HPDE6-E6E7 (cell line): ENCODE measurements at regions not wholly inside any gene's neighbourhood (a gene's known extent, or its start where the extent isn't known, plus 50 kb on each side); places are given as distances from the start of the nearest gene placed in this dataset.

Experiments
- DNase-seq: peaks from one replicate; pipeline ENCODE4 v3.0.0; 2011; ENCODE audit warnings: missing footprints; ENCODE audit errors: extremely low spot score

GRCh38 chr10:128894641-128895040 is 572.4 kb upstream of the MGMT start:
- DNase-seq, result no peak

- no peak for DNase-seq
These were observed 571.6 kb upstream of the MGMT start for GRCh38 chr10:128895473-128895872.

DNA sequence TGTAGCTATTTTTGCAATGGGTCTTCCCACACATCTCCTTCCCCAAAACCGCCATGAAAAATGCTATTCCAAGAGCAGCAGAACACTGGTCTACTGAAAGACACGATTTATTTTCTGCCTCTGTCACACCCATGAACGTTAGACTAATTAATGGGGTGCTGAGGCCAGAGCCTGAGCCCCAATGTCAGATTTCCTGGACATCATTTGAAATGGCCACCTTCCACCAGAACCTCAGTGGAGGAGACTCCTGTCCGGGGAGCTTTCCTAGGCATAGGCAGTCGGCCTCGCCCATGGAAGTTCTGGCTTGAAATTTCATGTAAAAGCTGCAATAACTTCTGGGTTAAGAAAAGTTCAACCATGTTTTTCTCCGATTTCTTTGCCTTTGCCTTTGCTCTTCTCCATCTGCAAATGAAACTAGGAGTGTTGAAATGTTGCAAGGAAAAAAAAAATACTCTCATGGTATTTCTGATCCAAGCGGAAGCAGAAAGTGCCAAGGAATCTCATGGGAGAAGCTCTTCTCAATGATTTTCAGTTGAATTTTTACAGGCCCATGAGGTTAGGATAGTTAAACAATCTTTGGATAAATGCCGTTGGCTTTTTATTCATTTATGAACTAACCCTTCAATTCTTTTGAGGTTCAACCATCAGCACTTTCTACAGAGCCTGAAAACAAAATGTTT is 570.8 kb upstream of the MGMT start:
- no peak for DNase-seq

DNA sequence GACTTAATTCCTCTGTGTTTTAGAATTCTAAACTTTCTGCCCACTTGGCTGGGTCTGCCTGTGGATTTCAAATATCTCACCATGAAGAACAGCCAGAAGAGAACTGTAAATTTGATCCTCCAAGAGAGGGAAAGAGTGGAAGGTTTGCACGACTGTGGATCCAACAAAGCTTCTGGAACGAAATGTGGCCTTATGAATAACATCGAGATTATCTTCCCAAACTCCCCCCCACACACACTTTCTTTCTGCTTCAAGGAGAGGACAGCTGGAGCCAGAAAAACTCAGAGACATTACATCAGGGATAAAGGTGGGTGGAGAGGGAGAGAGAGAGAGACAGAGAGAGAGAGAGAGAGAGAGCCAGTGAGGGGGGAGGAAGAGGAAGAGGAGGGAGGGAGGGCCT is 570.1 kb upstream of the MGMT start:
- no peak for DNase-seq

DNA sequence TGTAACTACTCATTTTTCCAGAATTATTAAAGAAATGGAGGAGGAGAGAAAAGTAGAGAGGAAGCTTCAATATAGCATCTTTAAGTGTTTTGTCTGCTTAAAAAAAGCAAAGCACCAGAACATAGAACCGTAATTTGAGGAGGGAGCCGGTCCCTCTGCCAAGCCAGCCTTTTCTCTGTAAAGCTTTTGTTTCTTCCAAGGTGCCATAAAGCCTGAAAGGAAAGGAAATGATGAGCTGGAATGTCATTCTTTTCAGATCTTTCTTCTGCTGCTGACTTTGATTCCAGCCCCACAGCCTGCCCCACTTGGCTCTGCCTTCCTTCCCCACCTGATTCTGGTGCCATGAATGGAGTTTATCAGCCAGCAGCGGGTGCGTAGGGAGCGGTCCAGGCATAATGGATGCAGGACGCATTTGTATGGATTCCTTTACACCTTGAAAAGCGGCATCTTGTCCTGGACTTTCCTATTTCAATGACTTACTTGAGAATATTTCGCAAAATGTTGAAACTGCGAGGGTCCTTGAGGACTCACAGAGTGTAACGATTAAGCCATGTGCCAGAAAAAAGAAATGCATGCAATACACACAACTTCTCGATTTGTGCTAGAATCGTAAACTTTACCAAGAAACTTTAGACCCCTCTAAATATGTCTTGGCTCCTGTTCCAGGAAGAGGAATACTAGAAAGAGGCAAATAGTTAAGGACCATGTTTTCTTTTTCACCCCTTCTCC is 569.5 kb upstream of the MGMT start:
- DNase-seq, result no peak

DNA sequence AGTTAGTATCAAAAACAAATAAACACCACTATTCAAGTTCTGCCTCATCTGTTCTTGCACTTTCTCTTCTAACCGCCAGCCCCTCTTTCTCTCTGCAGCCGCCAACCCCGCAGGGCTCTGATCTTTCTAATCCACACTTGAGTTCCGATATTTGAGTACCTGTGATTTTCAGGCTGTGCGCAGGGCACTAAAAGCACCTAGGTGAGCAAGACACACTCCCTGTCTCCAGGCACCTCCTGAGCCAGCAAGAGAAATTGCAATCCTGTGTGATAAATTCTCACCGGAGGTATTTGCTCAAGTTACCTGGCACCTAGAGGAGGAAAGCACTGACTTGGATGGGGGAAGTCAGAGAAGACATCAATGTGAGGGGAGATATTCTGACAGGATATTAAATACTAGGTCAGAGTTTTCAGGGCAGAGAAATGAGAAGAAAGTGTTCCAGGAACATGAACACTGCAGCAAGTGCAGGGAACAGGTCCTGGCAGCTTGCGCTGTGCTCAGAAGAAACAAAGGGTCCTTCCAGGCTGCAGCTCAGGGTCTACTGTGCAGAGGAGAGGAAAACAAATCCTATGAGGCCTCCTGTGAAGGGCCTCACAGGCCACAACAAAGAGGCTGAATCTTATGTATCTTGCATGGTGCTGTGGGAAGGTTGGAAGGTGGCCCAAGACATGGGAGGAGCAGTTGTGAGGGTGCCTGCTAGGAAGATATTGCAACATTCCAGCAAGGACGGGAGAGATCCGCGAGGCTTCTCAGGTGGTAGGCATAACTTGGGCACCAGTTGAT is 568.7 kb upstream of the MGMT start:
- DNase-seq, result no peak

- no peak for DNase-seq
These were observed 568.2 kb upstream of the MGMT start for GRCh38 chr10:128898916-128899195.

GRCh38 chr10:128900456-128900855 is 566.6 kb upstream of the MGMT start:
- no peak for DNase-seq

DNA sequence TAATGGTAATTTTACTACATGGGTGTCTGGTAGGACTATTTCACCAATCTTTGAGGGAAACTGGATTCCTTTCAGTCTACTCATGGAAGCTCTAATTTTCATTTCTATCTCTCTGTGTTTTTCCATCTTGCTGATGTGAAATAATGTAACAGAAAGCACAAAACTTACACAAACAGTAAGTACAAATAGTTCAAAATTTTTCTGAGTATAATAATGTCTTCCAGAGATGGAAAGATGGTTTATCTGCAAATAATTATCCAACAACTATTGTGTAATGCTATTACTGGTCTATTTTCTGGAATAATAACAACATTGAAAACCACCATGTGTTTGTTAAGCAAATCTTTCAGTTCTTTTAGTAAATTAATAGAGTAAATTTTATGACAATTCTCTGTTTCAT is 565.8 kb upstream of the MGMT start:
- no peak for DNase-seq

DNA sequence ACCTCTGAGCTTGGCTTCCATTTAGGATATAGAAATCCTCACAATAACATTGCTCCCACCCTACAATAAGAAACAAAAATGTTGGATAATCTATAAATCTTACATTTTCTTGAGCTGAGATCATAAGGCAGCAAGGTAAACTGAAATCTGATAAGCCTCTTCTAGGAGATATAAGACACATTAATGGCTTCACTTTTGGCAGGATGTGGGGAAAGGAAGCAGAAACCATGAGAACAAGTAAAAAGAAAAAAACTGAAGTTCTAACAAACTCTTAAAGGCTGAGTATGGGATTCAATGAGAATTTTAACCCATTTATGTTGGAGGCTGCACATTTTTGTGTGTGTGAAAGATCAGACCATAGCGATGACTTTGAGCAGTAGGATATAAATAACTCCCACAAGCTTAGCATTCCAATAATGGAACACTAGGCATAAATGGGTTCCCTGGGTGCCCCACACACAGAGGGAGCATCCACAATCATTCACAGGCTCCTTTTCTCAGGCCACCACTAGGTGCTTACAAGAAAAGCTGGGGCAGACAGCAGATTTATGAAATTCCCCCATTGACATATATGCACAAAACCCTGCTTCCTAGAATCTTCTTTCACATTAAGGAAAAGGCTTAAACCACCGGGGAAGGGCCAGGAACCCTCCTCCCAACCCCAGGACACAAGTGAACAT is 564.9 kb upstream of the MGMT start:
- DNase-seq, result no peak

GRCh38 chr10:128907155-128907941 is 559.7 kb upstream of the MGMT start:
- no peak for DNase-seq

DNA sequence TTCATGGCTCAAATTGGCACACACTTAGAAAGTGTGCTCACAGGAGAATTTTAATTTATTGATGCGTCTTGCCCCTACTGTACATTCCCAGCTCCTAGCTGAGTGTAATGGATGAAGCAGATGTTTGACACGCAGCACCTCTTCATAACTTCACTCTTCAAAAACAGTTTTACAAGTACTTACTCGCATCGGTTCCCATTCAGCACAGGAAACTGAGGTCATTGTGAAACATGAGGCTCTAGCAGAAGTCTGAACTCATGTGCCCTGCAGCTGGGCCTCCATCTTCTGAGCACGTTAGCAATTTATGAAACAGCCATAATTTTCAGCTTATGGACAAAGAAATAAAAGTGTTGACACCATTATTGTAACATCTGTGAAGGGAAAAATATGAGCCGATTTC is 558.9 kb upstream of the MGMT start:
- no peak for DNase-seq

DNA sequence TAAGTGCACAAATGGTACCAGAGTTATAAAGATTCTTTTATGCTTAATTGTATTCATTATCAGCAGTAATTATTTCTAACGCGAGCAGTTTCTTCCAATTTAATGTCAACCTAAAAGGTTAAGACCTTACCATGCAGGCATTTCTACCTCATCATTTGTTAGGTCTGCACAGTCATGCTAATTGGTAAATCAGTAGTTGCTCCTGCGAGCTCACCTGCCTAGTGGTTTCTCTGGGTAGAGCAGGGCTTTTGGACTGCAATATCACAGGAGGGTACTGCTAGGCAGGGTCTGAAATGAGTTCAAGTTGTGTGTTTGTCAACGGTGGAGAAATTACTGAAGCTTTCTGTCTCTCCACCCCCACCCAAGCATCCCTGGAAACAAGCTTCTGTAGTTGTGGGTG is 558.5 kb upstream of the MGMT start:
- no peak for DNase-seq

GRCh38 chr10:128912568-128913311 is 554.3 kb upstream of the MGMT start:
- DNase-seq, result no peak

DNA sequence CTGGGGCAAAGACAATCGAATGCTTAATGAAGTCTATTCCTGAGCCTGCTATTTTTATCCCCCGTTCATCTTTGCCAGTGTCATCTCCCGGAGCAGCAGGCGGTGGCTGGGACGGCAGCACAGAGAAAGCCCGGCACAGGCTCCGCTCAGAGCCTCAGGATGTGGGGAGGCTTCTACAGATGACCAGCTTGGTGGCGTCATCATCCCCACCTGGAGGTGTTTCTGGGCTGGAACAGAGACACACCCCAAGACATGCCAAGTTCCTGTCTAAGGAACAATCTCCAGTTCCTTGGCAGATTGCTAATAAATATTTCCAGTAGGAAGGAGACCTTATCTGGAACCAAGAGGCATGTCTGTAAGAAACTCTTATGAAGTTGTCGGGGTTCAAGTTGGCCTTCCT is 552.4 kb upstream of the MGMT start:
- no peak for DNase-seq

GRCh38 chr10:128915630-128916029 is 551.4 kb upstream of the MGMT start:
- DNase-seq, result no peak

GRCh38 chr10:128916383-128916782 is 550.7 kb upstream of the MGMT start:
- DNase-seq, result no peak

DNA sequence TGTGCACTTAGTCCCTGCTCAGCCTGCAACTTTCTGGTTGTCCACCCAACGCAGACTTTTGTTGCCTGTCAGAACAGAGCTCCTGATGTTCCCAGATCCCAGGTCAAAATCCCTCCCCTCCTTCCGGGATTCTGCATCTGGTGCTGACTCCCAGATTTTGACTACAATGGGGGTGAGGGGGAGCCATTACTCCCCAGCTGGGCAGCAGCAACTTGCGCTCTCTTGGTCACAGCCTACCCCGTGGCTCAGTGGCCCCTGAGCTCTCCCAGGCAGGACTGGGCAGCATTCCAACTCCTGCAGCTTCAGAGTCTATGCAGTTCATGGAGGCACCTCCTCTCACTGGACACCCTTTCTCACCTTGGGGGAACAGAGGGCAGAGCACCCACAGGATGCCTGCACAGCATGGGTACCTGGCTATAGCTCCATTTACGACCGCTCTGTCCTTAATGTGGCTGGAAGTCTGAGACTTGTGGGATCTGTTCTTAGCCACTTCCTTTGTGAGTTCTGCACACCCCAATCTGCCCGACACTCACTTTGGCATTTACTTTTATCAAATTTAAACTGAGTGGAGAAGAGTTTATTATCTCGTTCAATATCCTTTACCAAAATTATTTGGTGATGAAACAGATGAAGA is 545.5 kb upstream of the MGMT start:
- DNase-seq, result no peak

DNA sequence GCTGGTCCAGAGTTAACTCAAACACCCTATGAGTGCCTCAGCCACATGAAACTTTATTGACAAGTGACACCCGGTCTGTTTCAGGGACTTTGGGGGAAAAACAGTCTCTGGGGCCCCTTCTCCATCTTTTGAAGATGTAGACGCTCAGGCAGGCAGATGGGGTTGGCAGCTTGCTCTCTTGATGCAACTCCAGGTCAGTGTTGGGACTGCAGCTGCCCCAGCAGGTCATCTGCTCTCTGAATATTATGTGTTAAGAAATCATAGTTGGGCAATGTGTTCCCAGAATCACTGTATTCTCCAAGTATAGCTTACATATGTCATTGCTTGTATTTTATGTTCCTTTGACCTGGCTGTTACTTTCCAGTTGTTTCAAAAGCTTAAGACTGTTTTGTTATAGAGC is 544.9 kb upstream of the MGMT start:
- no peak for DNase-seq

- no peak for DNase-seq
These were observed 544.3 kb upstream of the MGMT start for GRCh38 chr10:128922619-128923196.
